H9 (cell line): ENCODE measurements at regions not wholly inside any gene's neighbourhood (a gene's known extent, or its start where the extent isn't known, plus 50 kb on each side); places are given as distances from the start of the nearest gene placed in this dataset.

ENCODE experiments used
- DNase-seq: peaks from one replicate; pipeline ENCODE4 v3.0.0-alpha.2; 2017
- H2AFZ ChIP-seq: one replicate; pipeline ENCODE4 v1.6.1; 2013; ENCODE audit warnings: mild to moderate bottlenecking, low read length, control low read depth, moderate library complexity
- H2AK5ac ChIP-seq: 2 replicates; pipeline ENCODE4 v1.6.1; 2013; ENCODE audit warnings: low read length, control low read depth, mixed read lengths; ENCODE audit not compliant: insufficient read length
- H2BK120ac ChIP-seq: one replicate; pipeline ENCODE4 v1.6.1; 2013; ENCODE audit warnings: low read depth, mild to moderate bottlenecking, low read length, control low read depth, inconsistent platforms; ENCODE audit not compliant: poor library complexity, severe bottlenecking
- H2BK12ac ChIP-seq: 2 replicates; pipeline ENCODE4 v1.6.1; 2013; ENCODE audit warnings: low read length, control low read depth, mixed read lengths, low read depth; ENCODE audit not compliant: insufficient read length
- H2BK15ac ChIP-seq: 2 replicates; pipeline ENCODE4 v1.6.1; 2013; ENCODE audit warnings: low read depth, low read length, control low read depth
- H2BK20ac ChIP-seq: one replicate; pipeline ENCODE4 v1.6.1; 2013; ENCODE audit warnings: low read depth, mild to moderate bottlenecking, low read length, control low read depth, inconsistent platforms; ENCODE audit not compliant: poor library complexity, severe bottlenecking
- H2BK5ac ChIP-seq: 2 replicates; pipeline ENCODE4 v1.6.1; 2013; ENCODE audit warnings: low read length, control low read depth, mixed read lengths; ENCODE audit not compliant: insufficient read length
- H3K14ac ChIP-seq: 2 replicates; pipeline ENCODE4 v1.6.1; 2013; ENCODE audit warnings: low read length, control low read depth; ENCODE audit not compliant: insufficient read depth
- H3K18ac ChIP-seq: 2 replicates; pipeline ENCODE4 v1.6.1; 2013; ENCODE audit warnings: low read depth, mild to moderate bottlenecking, mixed read lengths, low read length, control low read depth; ENCODE audit not compliant: insufficient read length
- H3K23ac ChIP-seq: 2 replicates; pipeline ENCODE4 v1.6.1; 2013; ENCODE audit warnings: low read length, control low read depth, mixed read lengths, low read depth; ENCODE audit not compliant: insufficient read length
- H3K23me2 ChIP-seq: 2 replicates; pipeline ENCODE4 v1.6.1; 2013; ENCODE audit warnings: low read depth, mild to moderate bottlenecking, mixed read lengths, low read length, control low read depth; ENCODE audit not compliant: insufficient read length, poor library complexity, severe bottlenecking
- H3K27ac ChIP-seq: 2 replicates; pipeline ENCODE4 v1.5.1; 2013; ENCODE audit warnings: low read length, control low read depth, mixed read lengths, low read depth; ENCODE audit not compliant: insufficient read length
- H3K27me3 ChIP-seq: 2 replicates; pipeline ENCODE4 v1.6.1; 2013; ENCODE audit warnings: low read length, control low read depth, inconsistent platforms; ENCODE audit not compliant: insufficient read depth
- H3K4ac ChIP-seq: 2 replicates; pipeline ENCODE4 v1.6.1; 2013; ENCODE audit warnings: low read depth, mild to moderate bottlenecking, control low read depth, inconsistent platforms, low read length, moderate library complexity
- H3K4me1 ChIP-seq: 2 replicates; pipeline ENCODE4 v1.6.1; 2013; ENCODE audit warnings: low read length, control low read depth, inconsistent platforms; ENCODE audit not compliant: insufficient read depth
- H3K4me2 ChIP-seq: 2 replicates; pipeline ENCODE4 v1.6.1; 2013; ENCODE audit warnings: low read length, control low read depth, mixed read lengths; ENCODE audit not compliant: insufficient read length, insufficient read depth
- H3K56ac ChIP-seq: 2 replicates; pipeline ENCODE4 v1.6.1; 2013; ENCODE audit warnings: low read depth, mild to moderate bottlenecking, mixed read lengths, low read length, control low read depth; ENCODE audit not compliant: insufficient read length
- H3K79me1 ChIP-seq: 2 replicates; pipeline ENCODE4 v1.6.1; 2013; ENCODE audit warnings: low read depth, mild to moderate bottlenecking, moderate library complexity, low read length, control low read depth, inconsistent platforms; ENCODE audit not compliant: insufficient read depth, poor library complexity, severe bottlenecking
- H3K79me2 ChIP-seq: 2 replicates; pipeline ENCODE4 v1.6.1; 2013; ENCODE audit warnings: low read length, control low read depth, inconsistent platforms; ENCODE audit not compliant: insufficient read depth
- H3K9ac ChIP-seq: 2 replicates; pipeline ENCODE4 v1.6.1; 2013; ENCODE audit warnings: low read length, control low read depth, mixed read lengths; ENCODE audit not compliant: insufficient read length; ENCODE audit errors: extremely low read depth
- H3K9me3 ChIP-seq: one replicate; pipeline ENCODE4 v1.6.1; 2013; ENCODE audit warnings: low read depth, low read length, inconsistent platforms; ENCODE audit not compliant: control insufficient read depth
- H3T11ph ChIP-seq: one replicate; pipeline ENCODE4 v1.6.1; 2013; ENCODE audit warnings: mild to moderate bottlenecking, low read length, control low read depth, inconsistent platforms
- H4K20me1 ChIP-seq: one replicate; pipeline ENCODE4 v1.6.1; 2013; ENCODE audit not compliant: control insufficient read depth, insufficient read length, insufficient read depth
- H4K5ac ChIP-seq: 2 replicates; pipeline ENCODE4 v1.6.1; 2013; ENCODE audit warnings: low read depth, mild to moderate bottlenecking, mixed read lengths, low read length, control low read depth; ENCODE audit not compliant: insufficient read length
- H4K8ac ChIP-seq: replicated peaks from 2 replicates; pipeline ENCODE4 v1.6.1; 2013; ENCODE audit warnings: low read length, control low read depth, mixed read lengths, low read depth; ENCODE audit not compliant: insufficient read length
- H4K91ac ChIP-seq: 2 replicates; pipeline ENCODE4 v1.6.1; 2013; ENCODE audit warnings: low read depth, mild to moderate bottlenecking, moderate library complexity, mixed read lengths, low read length, control low read depth; ENCODE audit not compliant: insufficient read length
- H3K27ac Mint-ChIP-seq, 3 experiments: 2 replicates in 2 of 3; 3 replicates in 1 of 3; pipeline ENCODE4 v1.8.0; 2020 to 2021; ENCODE audit warnings: mixed read lengths in 3 of 3, mild to moderate bottlenecking in 1 of 3, moderate library complexity in 1 of 3
- H3K27me3 Mint-ChIP-seq: 2 replicates; pipeline ENCODE4 v1.8.0; 2021; ENCODE audit warnings: low read depth, mild to moderate bottlenecking, moderate library complexity, mixed read lengths
- H3K36me3 Mint-ChIP-seq, 3 experiments: 2 replicates in 2 of 3; 3 replicates in 1 of 3; pipeline ENCODE4 v1.8.0; 2020 to 2021; ENCODE audit warnings: low read depth in 3 of 3, mixed read lengths in 3 of 3; ENCODE audit not compliant: insufficient read depth in 1 of 3
- H3K4me1 Mint-ChIP-seq, 2 experiments: 2 replicates each; pipeline ENCODE4 v1.8.0; 2020; ENCODE audit warnings: mixed read lengths in 2 of 2
- H3K4me3 Mint-ChIP-seq, 2 experiments: 2 replicates in 1 of 2; 3 replicates in 1 of 2; pipeline ENCODE4 v1.8.0; 2020 to 2021; ENCODE audit warnings: mild to moderate bottlenecking in 2 of 2, mixed read lengths in 2 of 2, moderate library complexity in 1 of 2
- H3K9me3 Mint-ChIP-seq, 2 experiments: 2 replicates in 1 of 2; 3 replicates in 1 of 2; pipeline ENCODE4 v1.8.0; 2020; ENCODE audit warnings: mild to moderate bottlenecking in 2 of 2, mixed read lengths in 2 of 2, moderate library complexity in 1 of 2
- CTCF ChIP-seq: fragments of 200-600 bp; sonication (generic); conservative IDR thresholded peaks from 3 replicates; pipeline ENCODE4 v1.8.0; 2021; ENCODE audit warnings: antibody characterized with exemption, mild to moderate bottlenecking
- WGBS: extraction: QIAGEN DNeasy Blood & Tissue Kit; methylation state at CpG from one replicate; pipeline ENCODE4 v1.1.7; 2013; ENCODE audit warnings: missing lambda C conversion rate, low lambda C conversion rate, mixed read lengths; ENCODE audit not compliant: insufficient read length; ENCODE audit errors: extremely low coverage; 5-methylcytosine and 5-hydroxymethylcytosine counted together

GRCh38 chr2:64331114-64331645 lies 122.8 kb upstream of the LGALSL start:
- peak; percentile 15; the same call in 2 of the 3 replicates for TF ChIP-seq CTCF
- no peak overlapping the region for H2BK20ac ChIP-seq
- Mint-ChIP-seq H3K4me1 (peaks cover 51 to 58% of the 10 kb centered on the region in 2 experiments), H3K9me3 (no peaks in the 10 kb centered on the region; a peak in 1 of 5 replicates), H3K27ac (peak overlapping the region in 1 of 3 experiments; percentile 73; a peak in 4 of 7 replicates), H3K4me3 (peak overlapping the region; percentile 1 to 6; a peak in 3 of 5 replicates), H3K27me3 (peaks cover 2% of the 10 kb centered on the region), H3K36me3 (0 out of 7 replicates have a peak, but pooled peaks cover 0 to 2% (median 0%) of the 10 kb centered on the region in 3 experiments)
- H3K9me3 ChIP-seq: no peaks in the 10 kb centered on the region
- H2BK12ac ChIP-seq: no peak overlapping the region
- DNase-seq: peak; percentile 76
- H3K79me2 ChIP-seq: no peaks in the 10 kb centered on the region
- no peaks in the 10 kb centered on the region for H3K79me1 ChIP-seq
- H3K4me2 ChIP-seq: peak overlapping the region; percentile 2
- H3K9ac ChIP-seq: no peak overlapping the region
- no peak overlapping the region for H2BK15ac ChIP-seq
- peaks cover 9% of the 10 kb centered on the region; the same call in 1 of the 2 replicates for H3K4me1 ChIP-seq
- no peak overlapping the region for H2BK120ac ChIP-seq
- no peak overlapping the region for H2AK5ac ChIP-seq
- H3T11ph ChIP-seq: no peak overlapping the region
- no peak overlapping the region for H4K91ac ChIP-seq
- H2AFZ ChIP-seq: peak overlapping the region; percentile 94
- no peak overlapping the region for H3K14ac ChIP-seq
- H3K23me2 ChIP-seq: no peaks in the 10 kb centered on the region
- no peaks in the 10 kb centered on the region for H3K27me3 ChIP-seq
- no peak overlapping the region for H3K56ac ChIP-seq
- no peak overlapping the region for H3K23ac ChIP-seq
- no peak overlapping the region for H4K5ac ChIP-seq
- no peak overlapping the region for H2BK5ac ChIP-seq
- H4K8ac ChIP-seq: no peak overlapping the region
- no peaks in the 10 kb centered on the region for H4K20me1 ChIP-seq
- H3K27ac ChIP-seq: no peak overlapping the region
- no CpG with 5 or more reads among the region's 6 CpGs for WGBS
- H3K4ac ChIP-seq: no peak overlapping the region
- H3K18ac ChIP-seq: peak overlapping the region; percentile 36
